ENCODE measurements at regions not wholly inside any gene's neighbourhood (a gene's known extent, or its start where the extent isn't known, plus 50 kb on each side); places are given as distances from the start of the nearest gene placed in this dataset.

GRCh38 chr2:37795938-37796337 lies 124.5 kb upstream of the CDC42EP3 start:
- intact Hi-C loops (cut with DNase I), result no loop called here
- Histone ChIP-seq H3K4me3 (no peak overlapping the region), H3K4me1 (peaks cover 0 to 19% of the 10 kb centered on the region in 2 donors), H3K9me3 (no peaks in the 10 kb centered on the region), H3K27me3 (no peaks in the 10 kb centered on the region), H3K27ac (peak overlapping the region; percentile 12 to 64), H3K36me3 (no peaks in the 10 kb centered on the region)
- no peak for DNase-seq (ENCODE audit: low spot score in 2 of 2)
- TF ChIP-seq CTCF (IDR thresholded peaks at IDR 0.05), result no peak

- no peak for TF ChIP-seq CTCF (IDR thresholded peaks at IDR 0.05)
- Histone ChIP-seq H3K4me3 (no peak overlapping the region), H3K27ac (peak overlapping the region in 1 of 2 donors; percentile 64), H3K27me3 (no peaks in the 10 kb centered on the region), H3K9me3 (no peaks in the 10 kb centered on the region), H3K36me3 (no peaks in the 10 kb centered on the region), H3K4me1 (peaks cover 0 to 19% of the 10 kb centered on the region in 2 donors)
- intact Hi-C loops (cut with DNase I), result no loop called here
- no peak for DNase-seq (ENCODE audit: low spot score in 2 of 2)
Measured at GRCh38 chr2:37796481-37796880, 125.0 kb upstream of the CDC42EP3 start.

- H3K9me3 ChIP-seq, result no peaks in the 10 kb centered on the region
- H3K27ac ChIP-seq, result no peak overlapping the region
- H3K27me3 ChIP-seq, result no peaks in the 10 kb centered on the region
- peaks cover 0 to 19% of the 10 kb centered on the region in 2 donors for H3K4me1 ChIP-seq
- no peaks in the 10 kb centered on the region for H3K36me3 ChIP-seq
- TF ChIP-seq CTCF (IDR thresholded peaks at IDR 0.05), result no peak
- DNase-seq (ENCODE audit: low spot score in 2 of 2), result no peak
- intact Hi-C loops (cut with DNase I), result no loop called here
- no peak overlapping the region for H3K4me3 ChIP-seq
Measured at GRCh38 chr2:37797081-37797480, 125.6 kb upstream of the CDC42EP3 start.

GRCh38 chr2:37798315-37799005 lies 126.6 kb upstream of the RMDN2 start:
- Histone ChIP-seq H3K9me3 (no peaks in the 10 kb centered on the region), H3K4me3 (no peak overlapping the region), H3K4me1 (peaks cover 0 to 22% of the 10 kb centered on the region in 2 donors), H3K36me3 (no peaks in the 10 kb centered on the region), H3K27me3 (no peaks in the 10 kb centered on the region), H3K27ac (peak overlapping the region in 1 of 2 donors; percentile 28)
- intact Hi-C loops (cut with DNase I), result no loop called here
- TF ChIP-seq CTCF (IDR thresholded peaks at IDR 0.05), result no peak
- DNase-seq (ENCODE audit: low spot score in 2 of 2), result no peak

GRCh38 chr2:37800176-37800858 lies 124.8 kb upstream of the RMDN2 start:
- Histone ChIP-seq H3K4me3 (no peak overlapping the region), H3K27ac (no peak overlapping the region), H3K27me3 (no peaks in the 10 kb centered on the region), H3K36me3 (no peaks in the 10 kb centered on the region), H3K9me3 (no peaks in the 10 kb centered on the region), H3K4me1 (peaks cover 0 to 18% of the 10 kb centered on the region in 2 donors)
- DNase-seq (ENCODE audit: low spot score in 2 of 2), result no peak
- intact Hi-C loops (cut with DNase I), result no loop called here
- TF ChIP-seq CTCF (IDR thresholded peaks at IDR 0.05), result no peak
